ENCODE measurements at regions not wholly inside any gene's neighbourhood (a gene's known extent, or its start where the extent isn't known, plus 50 kb on each side); places are given as distances from the start of the nearest gene placed in this dataset.

DNA sequence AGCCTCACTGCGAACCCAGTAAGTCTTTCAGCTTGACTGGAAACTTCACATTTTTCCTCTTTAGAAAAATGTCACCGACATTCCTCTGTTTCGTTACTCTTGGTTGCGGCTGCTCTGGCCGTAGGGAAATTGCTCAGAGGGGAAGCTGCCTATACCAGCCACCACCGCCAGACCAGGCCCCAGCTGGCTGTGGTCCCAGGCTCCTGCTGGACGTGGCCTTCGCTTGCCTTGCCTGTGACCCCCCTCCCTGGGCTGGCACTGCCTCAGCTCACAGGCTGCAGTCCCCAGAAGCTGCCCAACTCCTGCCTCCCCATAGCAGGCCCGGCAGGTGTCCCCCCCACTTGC is 197.8 kb downstream of the MN1 start:
- TF ChIP-seq, protein P1, sequence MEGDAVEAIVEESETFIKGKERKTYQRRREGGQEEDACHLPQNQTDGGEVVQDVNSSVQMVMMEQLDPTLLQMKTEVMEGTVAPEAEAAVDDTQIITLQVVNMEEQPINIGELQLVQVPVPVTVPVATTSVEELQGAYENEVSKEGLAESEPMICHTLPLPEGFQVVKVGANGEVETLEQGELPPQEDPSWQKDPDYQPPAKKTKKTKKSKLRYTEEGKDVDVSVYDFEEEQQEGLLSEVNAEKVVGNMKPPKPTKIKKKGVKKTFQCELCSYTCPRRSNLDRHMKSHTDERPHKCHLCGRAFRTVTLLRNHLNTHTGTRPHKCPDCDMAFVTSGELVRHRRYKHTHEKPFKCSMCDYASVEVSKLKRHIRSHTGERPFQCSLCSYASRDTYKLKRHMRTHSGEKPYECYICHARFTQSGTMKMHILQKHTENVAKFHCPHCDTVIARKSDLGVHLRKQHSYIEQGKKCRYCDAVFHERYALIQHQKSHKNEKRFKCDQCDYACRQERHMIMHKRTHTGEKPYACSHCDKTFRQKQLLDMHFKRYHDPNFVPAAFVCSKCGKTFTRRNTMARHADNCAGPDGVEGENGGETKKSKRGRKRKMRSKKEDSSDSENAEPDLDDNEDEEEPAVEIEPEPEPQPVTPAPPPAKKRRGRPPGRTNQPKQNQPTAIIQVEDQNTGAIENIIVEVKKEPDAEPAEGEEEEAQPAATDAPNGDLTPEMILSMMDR (IDR thresholded peaks at IDR 0.05) = no peak
- TF ChIP-seq POLR2A (IDR thresholded peaks at IDR 0.05) (no peak), POLR2AphosphoS5 (IDR thresholded peaks at IDR 0.05; ENCODE audit: insufficient read depth in 1 of 2, low read depth in 1 of 2) (no peak)

Measured in vagina (tissue), 2 donors.